OCI-LY1 (cell line): ENCODE measurements at regions not wholly inside any gene's neighbourhood (a gene's known extent, or its start where the extent isn't known, plus 50 kb on each side); places are given as distances from the start of the nearest gene placed in this dataset.

Experiments used
- EZH2 ChIP-seq: fragments of 200-600 bp; sonication (generic), shearing (Covaris generic); IDR thresholded peaks from 2 replicates; pipeline ENCODE4 v1.8.0; 2017; ENCODE audit warnings: borderline replicate concordance, mixed run types, mild to moderate bottlenecking, antibody characterized with exemption, low read length, moderate library complexity, mixed read lengths
- TF ChIP-seq, protein P1 (sequence below): fragments of 200-600 bp; sonication (generic), shearing (Covaris generic); IDR thresholded peaks from 2 replicates; pipeline ENCODE4 v1.5.1; 2017; ENCODE audit warnings: mild to moderate bottlenecking, antibody characterized with exemption, low read length, moderate library complexity, mixed read lengths

GRCh38 chr10:89838044-89838615, 136.7 kb downstream of the KIF20B start:
- TF ChIP-seq, protein P1, sequence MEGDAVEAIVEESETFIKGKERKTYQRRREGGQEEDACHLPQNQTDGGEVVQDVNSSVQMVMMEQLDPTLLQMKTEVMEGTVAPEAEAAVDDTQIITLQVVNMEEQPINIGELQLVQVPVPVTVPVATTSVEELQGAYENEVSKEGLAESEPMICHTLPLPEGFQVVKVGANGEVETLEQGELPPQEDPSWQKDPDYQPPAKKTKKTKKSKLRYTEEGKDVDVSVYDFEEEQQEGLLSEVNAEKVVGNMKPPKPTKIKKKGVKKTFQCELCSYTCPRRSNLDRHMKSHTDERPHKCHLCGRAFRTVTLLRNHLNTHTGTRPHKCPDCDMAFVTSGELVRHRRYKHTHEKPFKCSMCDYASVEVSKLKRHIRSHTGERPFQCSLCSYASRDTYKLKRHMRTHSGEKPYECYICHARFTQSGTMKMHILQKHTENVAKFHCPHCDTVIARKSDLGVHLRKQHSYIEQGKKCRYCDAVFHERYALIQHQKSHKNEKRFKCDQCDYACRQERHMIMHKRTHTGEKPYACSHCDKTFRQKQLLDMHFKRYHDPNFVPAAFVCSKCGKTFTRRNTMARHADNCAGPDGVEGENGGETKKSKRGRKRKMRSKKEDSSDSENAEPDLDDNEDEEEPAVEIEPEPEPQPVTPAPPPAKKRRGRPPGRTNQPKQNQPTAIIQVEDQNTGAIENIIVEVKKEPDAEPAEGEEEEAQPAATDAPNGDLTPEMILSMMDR: no peak
- no peak for TF ChIP-seq EZH2
